ENCODE measurements at regions not wholly inside any gene's neighbourhood (a gene's known extent, or its start where the extent isn't known, plus 50 kb on each side); places are given as distances from the start of the nearest gene placed in this dataset.

DNA sequence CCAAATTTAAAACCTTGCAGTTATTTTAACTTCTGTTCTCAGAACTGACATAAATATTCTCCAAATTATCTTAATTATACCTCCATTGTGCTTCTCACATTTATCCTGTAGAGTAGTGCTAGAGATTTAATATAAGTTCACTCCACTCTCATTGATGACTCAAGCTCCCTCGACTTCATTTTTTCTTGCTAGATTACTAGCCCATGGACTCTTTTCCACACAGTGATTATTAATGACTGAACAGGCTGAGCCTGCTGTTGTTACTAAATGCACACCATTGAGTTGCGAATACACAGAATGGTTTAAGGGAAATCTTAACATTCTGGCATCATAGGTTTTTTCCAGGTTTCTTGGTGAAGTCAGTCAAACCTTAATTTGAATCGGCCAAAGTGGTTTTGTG, 179.5 kb upstream of the AKR1E2 start:
- H3K9me3 Mint-ChIP-seq: no peaks in the 10 kb centered on the region
- H3K4me3 Mint-ChIP-seq: no peak overlapping the region
- no peaks in the 10 kb centered on the region for H3K4me1 ChIP-seq (ENCODE audit: control insufficient read depth in 1 of 2, extremely low read depth in 1 of 2, insufficient read depth in 2 of 2, low read length in 2 of 2)
- DNase-seq (no peak), ATAC-seq (replicated peaks in 1 of 4) (no peak)
- no peaks in the 10 kb centered on the region for H3K9me3 ChIP-seq
- H3K36me3 ChIP-seq (ENCODE audit: control insufficient read depth in 2 of 2, extremely low read depth in 1 of 2, insufficient read depth in 1 of 2, low read length in 1 of 2): no peaks in the 10 kb centered on the region
- ChIA-PET CTCF (interaction anchor here in 1 of 2 donors (0.7 kb wide), 1 partner anchor 8 kb away, joined by 5 read pairs; no protein-coding TSS in a partner anchor), POLR2A (no interaction called here)
- H3K27me3 ChIP-seq (replicated peaks in 1 of 2; ENCODE audit: control insufficient read depth in 2 of 2, extremely low read depth in 1 of 2, insufficient read depth in 2 of 2, low read length in 1 of 2): no peaks in the 10 kb centered on the region
- H3K4me1 Mint-ChIP-seq: peaks cover 0 to 11% (median 7%) of the 10 kb centered on the region in 3 donors
- H3K27ac ChIP-seq (ENCODE audit: low read length): no peak overlapping the region
- no peak overlapping the region for H3K27ac Mint-ChIP-seq
- WGBS (ENCODE audit: insufficient coverage): no CpG with 5 or more reads among the region's 3 CpGs
- no peak overlapping the region for H3K4me3 ChIP-seq (ENCODE audit: control insufficient read depth in 1 of 2, extremely low read depth in 1 of 2, low read length in 1 of 2)
- no peaks in the 10 kb centered on the region for H3K36me3 Mint-ChIP-seq
- H3K27me3 Mint-ChIP-seq: no peaks in the 10 kb centered on the region

- Mint-ChIP-seq H3K27ac (no peak overlapping the region), H3K27me3 (no peaks in the 10 kb centered on the region), H3K4me3 (no peak overlapping the region), H3K4me1 (peaks cover 0 to 7% (median 4%) of the 10 kb centered on the region in 3 donors), H3K9me3 (no peaks in the 10 kb centered on the region), H3K36me3 (no peaks in the 10 kb centered on the region)
- ATAC-seq (replicated peaks in 1 of 4) (no peak), DNase-seq (no peak)
- no peaks in the 10 kb centered on the region for H3K4me1 ChIP-seq (ENCODE audit: control insufficient read depth in 1 of 2, extremely low read depth in 1 of 2, insufficient read depth in 2 of 2, low read length in 2 of 2)
- no CpG with 5 or more reads among the region's 2 CpGs for WGBS (ENCODE audit: insufficient coverage)
- no peaks in the 10 kb centered on the region for H3K9me3 ChIP-seq
- no peaks in the 10 kb centered on the region for H3K27me3 ChIP-seq (replicated peaks in 1 of 2; ENCODE audit: control insufficient read depth in 2 of 2, extremely low read depth in 1 of 2, insufficient read depth in 2 of 2, low read length in 1 of 2)
- no peak overlapping the region for H3K4me3 ChIP-seq (ENCODE audit: control insufficient read depth in 1 of 2, extremely low read depth in 1 of 2, low read length in 1 of 2)
- ChIA-PET CTCF (interaction anchor here (0.5 to 0.7 kb wide), 5 partner anchors 12 to 1414 kb away, joined by 3 to 5 read pairs (median 3); no protein-coding TSS in a partner anchor), POLR2A (no interaction called here)
- no peaks in the 10 kb centered on the region for H3K36me3 ChIP-seq (ENCODE audit: control insufficient read depth in 2 of 2, extremely low read depth in 1 of 2, insufficient read depth in 1 of 2, low read length in 1 of 2)
- H3K27ac ChIP-seq (ENCODE audit: low read length): no peak overlapping the region
These were observed 180.2 kb upstream of the AKR1E2 start for GRCh38 chr10:4645836-4646235.

DNA sequence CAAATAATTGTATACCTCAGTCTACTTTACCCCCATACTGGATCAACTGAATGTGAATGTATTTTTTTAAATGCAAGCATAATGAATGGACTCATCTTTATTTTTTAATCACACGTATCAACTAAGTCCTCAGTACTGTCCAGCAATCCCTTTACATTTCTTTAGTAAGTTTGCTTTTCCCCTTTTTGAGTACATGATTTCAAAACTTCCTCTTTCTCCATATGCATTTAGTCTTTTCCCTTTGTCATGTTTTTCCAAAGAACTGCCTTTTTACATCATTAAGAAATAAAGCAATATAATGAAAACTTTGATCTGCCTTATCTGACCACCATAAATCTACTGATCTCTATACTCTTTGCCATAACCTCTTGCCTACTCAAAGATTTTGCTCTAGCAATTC, 182.5 kb upstream of the AKR1E2 start:
- Histone ChIP-seq H3K27ac (ENCODE audit: low read length) (no peak overlapping the region), H3K27me3 (replicated peaks in 1 of 2; ENCODE audit: control insufficient read depth in 2 of 2, extremely low read depth in 1 of 2, insufficient read depth in 2 of 2, low read length in 1 of 2) (no peaks in the 10 kb centered on the region), H3K4me3 (ENCODE audit: control insufficient read depth in 1 of 2, extremely low read depth in 1 of 2, low read length in 1 of 2) (no peak overlapping the region), H3K36me3 (ENCODE audit: control insufficient read depth in 2 of 2, extremely low read depth in 1 of 2, insufficient read depth in 1 of 2, low read length in 1 of 2) (no peaks in the 10 kb centered on the region), H3K4me1 (ENCODE audit: control insufficient read depth in 1 of 2, extremely low read depth in 1 of 2, insufficient read depth in 2 of 2, low read length in 2 of 2) (no peaks in the 10 kb centered on the region), H3K9me3 (no peaks in the 10 kb centered on the region)
- CTCF ChIA-PET: no interaction called here
- Mint-ChIP-seq H3K4me1 (no peaks in the 10 kb centered on the region), H3K9me3 (no peaks in the 10 kb centered on the region), H3K27me3 (no peaks in the 10 kb centered on the region), H3K36me3 (no peaks in the 10 kb centered on the region), H3K27ac (no peak overlapping the region), H3K4me3 (no peak overlapping the region)
- DNase-seq (no peak), ATAC-seq (replicated peaks in 1 of 4) (no peak)
- POLR2A ChIA-PET: no interaction called here
- no CpG with 5 or more reads among the region's 1 CpG for WGBS (ENCODE audit: insufficient coverage)

GRCh38 chr10:4639960-4640359, 186.0 kb upstream of the AKR1E2 start:
- 100% methylated on average over 1 of the region's 2 CpGs for WGBS (ENCODE audit: insufficient coverage)
- Mint-ChIP-seq H3K27me3 (no peaks in the 10 kb centered on the region), H3K27ac (no peak overlapping the region), H3K36me3 (no peaks in the 10 kb centered on the region), H3K9me3 (no peaks in the 10 kb centered on the region), H3K4me1 (no peaks in the 10 kb centered on the region), H3K4me3 (no peak overlapping the region)
- DNase-seq (no peak), ATAC-seq (replicated peaks in 1 of 4) (no peak)
- H3K4me3 ChIP-seq (ENCODE audit: control insufficient read depth in 1 of 2, extremely low read depth in 1 of 2, low read length in 1 of 2): no peak overlapping the region
- no peaks in the 10 kb centered on the region for H3K9me3 ChIP-seq
- no peaks in the 10 kb centered on the region for H3K4me1 ChIP-seq (ENCODE audit: control insufficient read depth in 1 of 2, extremely low read depth in 1 of 2, insufficient read depth in 2 of 2, low read length in 2 of 2)
- H3K27ac ChIP-seq (ENCODE audit: low read length): no peak overlapping the region
- ChIA-PET POLR2A (no interaction called here), CTCF (no interaction called here)
- H3K27me3 ChIP-seq (replicated peaks in 1 of 2; ENCODE audit: control insufficient read depth in 2 of 2, extremely low read depth in 1 of 2, insufficient read depth in 2 of 2, low read length in 1 of 2): no peaks in the 10 kb centered on the region
- H3K36me3 ChIP-seq (ENCODE audit: control insufficient read depth in 2 of 2, extremely low read depth in 1 of 2, insufficient read depth in 1 of 2, low read length in 1 of 2): no peaks in the 10 kb centered on the region

DNA sequence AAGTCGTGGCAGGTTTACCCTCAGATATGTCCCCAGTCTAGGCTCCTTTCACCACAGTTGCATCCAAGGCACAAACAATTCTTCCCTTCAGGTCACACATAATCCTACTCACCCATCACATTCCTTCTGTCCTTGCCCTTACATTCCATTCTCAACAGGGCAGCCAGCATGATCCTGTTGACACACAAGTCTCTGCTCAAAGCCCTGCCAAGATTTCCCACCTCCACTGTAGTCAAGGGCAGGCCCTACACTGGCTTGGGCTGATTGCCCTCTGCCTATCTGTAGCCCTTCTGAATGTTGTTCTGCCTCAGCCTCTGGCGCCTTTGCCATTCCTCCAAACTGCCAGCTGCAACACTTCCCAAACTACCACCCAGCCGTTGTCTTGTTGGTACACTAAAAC, 187.9 kb upstream of the AKR1E2 start:
- no peaks in the 10 kb centered on the region for H3K27me3 ChIP-seq (replicated peaks in 1 of 2; ENCODE audit: control insufficient read depth in 2 of 2, extremely low read depth in 1 of 2, insufficient read depth in 2 of 2, low read length in 1 of 2)
- no peak overlapping the region for H3K27ac ChIP-seq (ENCODE audit: low read length)
- no peaks in the 10 kb centered on the region for H3K4me1 ChIP-seq (ENCODE audit: control insufficient read depth in 1 of 2, extremely low read depth in 1 of 2, insufficient read depth in 2 of 2, low read length in 2 of 2)
- H3K9me3 Mint-ChIP-seq: no peaks in the 10 kb centered on the region
- DNase-seq (no peak), ATAC-seq (replicated peaks in 1 of 4) (no peak)
- no peaks in the 10 kb centered on the region for H3K36me3 Mint-ChIP-seq
- WGBS (ENCODE audit: insufficient coverage): 50% methylated on average over 1 of the region's 3 CpGs
- H3K36me3 ChIP-seq (ENCODE audit: control insufficient read depth in 2 of 2, extremely low read depth in 1 of 2, insufficient read depth in 1 of 2, low read length in 1 of 2): no peaks in the 10 kb centered on the region
- H3K9me3 ChIP-seq: no peaks in the 10 kb centered on the region
- no peak overlapping the region for H3K27ac Mint-ChIP-seq
- H3K4me1 Mint-ChIP-seq: no peaks in the 10 kb centered on the region
- ChIA-PET POLR2A (no interaction called here), CTCF (interaction anchor here in 1 of 2 donors (0.6 kb wide), 1 partner anchor 9 kb away, joined by 5 read pairs; no protein-coding TSS in a partner anchor)
- H3K4me3 ChIP-seq (ENCODE audit: control insufficient read depth in 1 of 2, extremely low read depth in 1 of 2, low read length in 1 of 2): no peak overlapping the region
- no peak overlapping the region for H3K4me3 Mint-ChIP-seq
- H3K27me3 Mint-ChIP-seq: no peaks in the 10 kb centered on the region

GRCh38 chr10:4637657-4638056, 188.3 kb upstream of the AKR1E2 start:
- WGBS (ENCODE audit: insufficient coverage): 75% methylated on average over 2 of the region's 2 CpGs
- no peaks in the 10 kb centered on the region for H3K27me3 Mint-ChIP-seq

DNA sequence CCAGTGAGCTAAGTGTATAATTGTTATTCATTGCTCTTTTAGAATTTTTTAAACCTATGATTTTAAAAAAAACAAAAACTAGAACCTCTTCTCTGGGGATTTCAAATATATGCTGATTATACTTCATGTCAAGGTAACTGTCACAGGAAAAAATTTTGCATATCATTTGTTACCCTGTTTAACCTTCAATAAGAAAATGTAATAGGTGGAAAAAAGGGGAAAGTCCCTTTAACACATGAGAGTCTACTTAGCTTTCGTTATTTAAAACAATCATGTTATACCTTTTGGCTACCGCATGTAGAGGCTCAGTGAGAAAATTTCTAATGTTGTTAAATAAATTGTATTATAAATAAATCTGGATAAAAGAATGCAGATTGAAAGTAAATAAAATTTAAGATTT, 190.1 kb upstream of the AKR1E2 start:
- ChIA-PET POLR2A (no interaction called here), CTCF (interaction anchor here in 1 of 2 donors (0.7 kb wide), 1 partner anchor 1452 kb away, joined by 3 read pairs; no protein-coding TSS in a partner anchor)
- H3K4me1 ChIP-seq (ENCODE audit: control insufficient read depth in 1 of 2, extremely low read depth in 1 of 2, insufficient read depth in 2 of 2, low read length in 2 of 2): no peaks in the 10 kb centered on the region
- ATAC-seq (replicated peaks in 1 of 4) (no peak), DNase-seq (no peak)
- no peaks in the 10 kb centered on the region for H3K9me3 Mint-ChIP-seq
- peaks cover 0 to 1% of the 10 kb centered on the region in 2 donors for H3K27me3 Mint-ChIP-seq
- H3K4me1 Mint-ChIP-seq: no peaks in the 10 kb centered on the region
- no peak overlapping the region for H3K27ac Mint-ChIP-seq
- no peaks in the 10 kb centered on the region for H3K36me3 ChIP-seq (ENCODE audit: control insufficient read depth in 2 of 2, extremely low read depth in 1 of 2, insufficient read depth in 1 of 2, low read length in 1 of 2)
- H3K9me3 ChIP-seq: no peaks in the 10 kb centered on the region
- H3K27ac ChIP-seq (ENCODE audit: low read length): no peak overlapping the region
- no peaks in the 10 kb centered on the region for H3K36me3 Mint-ChIP-seq
- H3K4me3 ChIP-seq (ENCODE audit: control insufficient read depth in 1 of 2, extremely low read depth in 1 of 2, low read length in 1 of 2): no peak overlapping the region
- no peak overlapping the region for H3K4me3 Mint-ChIP-seq
- peaks cover 0 to under 1% of the 10 kb centered on the region in 2 experiments for H3K27me3 ChIP-seq (replicated peaks in 1 of 2; ENCODE audit: control insufficient read depth in 2 of 2, extremely low read depth in 1 of 2, insufficient read depth in 2 of 2, low read length in 1 of 2)
- no CpG with 5 or more reads among the region's 2 CpGs for WGBS (ENCODE audit: insufficient coverage)

More at GRCh38 chr10:4637657-4638056, 188.3 kb upstream of the AKR1E2 start:
- H3K4me1 ChIP-seq (ENCODE audit: control insufficient read depth in 1 of 2, extremely low read depth in 1 of 2, insufficient read depth in 2 of 2, low read length in 2 of 2): no peaks in the 10 kb centered on the region
- H3K4me3 ChIP-seq (ENCODE audit: control insufficient read depth in 1 of 2, extremely low read depth in 1 of 2, low read length in 1 of 2): no peak overlapping the region
- Mint-ChIP-seq H3K27ac (no peak overlapping the region), H3K4me1 (no peaks in the 10 kb centered on the region), H3K36me3 (no peaks in the 10 kb centered on the region), H3K4me3 (no peak overlapping the region), H3K9me3 (no peaks in the 10 kb centered on the region)
- DNase-seq: no peak
- no peaks in the 10 kb centered on the region for H3K36me3 ChIP-seq (ENCODE audit: control insufficient read depth in 2 of 2, extremely low read depth in 1 of 2, insufficient read depth in 1 of 2, low read length in 1 of 2)
- H3K9me3 ChIP-seq: no peaks in the 10 kb centered on the region
- ChIA-PET CTCF (no interaction called here), POLR2A (no interaction called here)
- no peaks in the 10 kb centered on the region for H3K27me3 ChIP-seq (replicated peaks in 1 of 2; ENCODE audit: control insufficient read depth in 2 of 2, extremely low read depth in 1 of 2, insufficient read depth in 2 of 2, low read length in 1 of 2)
- no peak for ATAC-seq (replicated peaks in 1 of 4)
- no peak overlapping the region for H3K27ac ChIP-seq (ENCODE audit: low read length)
